ENCODE measurements at regions not wholly inside any gene's neighbourhood (a gene's known extent, or its start where the extent isn't known, plus 50 kb on each side); places are given as distances from the start of the nearest gene placed in this dataset.

- no peak overlapping the region for H3K27ac Mint-ChIP-seq
- H3K4me1 Mint-ChIP-seq (ENCODE audit: low read depth in 2 of 2) = no peaks in the 10 kb centered on the region
- DNase-seq (ENCODE audit: low spot score) (no peak), ATAC-seq (no peak)
- H3K9me3 Mint-ChIP-seq = peaks cover 6% of the 10 kb centered on the region
- H3K4me3 Mint-ChIP-seq = no peak overlapping the region
- no peaks in the 10 kb centered on the region for H3K27me3 Mint-ChIP-seq
- H3K36me3 Mint-ChIP-seq = no peaks in the 10 kb centered on the region
These were observed 112.6 kb upstream of the THRB start for GRCh38 chr3:24607281-24607680.

- ATAC-seq (no peak), DNase-seq (ENCODE audit: low spot score) (no peak)
- Mint-ChIP-seq H3K36me3 (no peaks in the 10 kb centered on the region), H3K9me3 (peaks cover 6% of the 10 kb centered on the region), H3K27me3 (no peaks in the 10 kb centered on the region), H3K27ac (no peak overlapping the region), H3K4me3 (no peak overlapping the region), H3K4me1 (ENCODE audit: low read depth in 2 of 2) (no peaks in the 10 kb centered on the region)
These were observed 114.2 kb upstream of the THRB start for GRCh38 chr3:24608701-24609390.

- ATAC-seq = no peak
- Mint-ChIP-seq H3K9me3 (no peaks in the 10 kb centered on the region), H3K4me3 (no peak overlapping the region), H3K36me3 (no peaks in the 10 kb centered on the region), H3K4me1 (ENCODE audit: low read depth in 2 of 2) (no peaks in the 10 kb centered on the region), H3K27me3 (no peaks in the 10 kb centered on the region), H3K27ac (no peak overlapping the region)
- no peak for DNase-seq (ENCODE audit: low spot score)
These were observed 119.7 kb upstream of the THRB start for GRCh38 chr3:24614359-24614758.

- Mint-ChIP-seq H3K4me3 (no peak overlapping the region), H3K9me3 (no peaks in the 10 kb centered on the region), H3K4me1 (ENCODE audit: low read depth in 2 of 2) (no peaks in the 10 kb centered on the region), H3K27ac (no peak overlapping the region), H3K36me3 (no peaks in the 10 kb centered on the region), H3K27me3 (no peaks in the 10 kb centered on the region)
- ATAC-seq (no peak), DNase-seq (ENCODE audit: low spot score) (no peak)
These were observed 120.5 kb upstream of the THRB start for GRCh38 chr3:24615177-24615576.

- Mint-ChIP-seq H3K9me3 (no peaks in the 10 kb centered on the region), H3K27ac (no peak overlapping the region), H3K4me1 (ENCODE audit: low read depth in 2 of 2) (no peaks in the 10 kb centered on the region), H3K27me3 (no peaks in the 10 kb centered on the region), H3K4me3 (no peak overlapping the region), H3K36me3 (no peaks in the 10 kb centered on the region)
- no peak for DNase-seq (ENCODE audit: low spot score)
- no peak for ATAC-seq
These were observed 121.6 kb upstream of the THRB start for GRCh38 chr3:24616110-24616829.

- peaks cover 3% of the 10 kb centered on the region for H3K9me3 Mint-ChIP-seq
- no peaks in the 10 kb centered on the region for H3K36me3 Mint-ChIP-seq
- DNase-seq (ENCODE audit: low spot score) = no peak
- no peak overlapping the region for H3K4me3 Mint-ChIP-seq
- ATAC-seq = no peak
- H3K4me1 Mint-ChIP-seq (ENCODE audit: low read depth in 2 of 2) = no peaks in the 10 kb centered on the region
- peaks cover 0 to 3% of the 10 kb centered on the region in 2 donors for H3K27me3 Mint-ChIP-seq
- H3K27ac Mint-ChIP-seq = no peak overlapping the region
These were observed 127.5 kb upstream of the THRB start for GRCh38 chr3:24622138-24622537.

- peaks cover 3% of the 10 kb centered on the region for H3K9me3 Mint-ChIP-seq
- no peaks in the 10 kb centered on the region for H3K4me1 Mint-ChIP-seq (ENCODE audit: low read depth in 2 of 2)
- peaks cover 0 to 3% of the 10 kb centered on the region in 2 donors for H3K27me3 Mint-ChIP-seq
- ATAC-seq (no peak), DNase-seq (ENCODE audit: low spot score) (no peak)
- no peaks in the 10 kb centered on the region for H3K36me3 Mint-ChIP-seq
- no peak overlapping the region for H3K4me3 Mint-ChIP-seq
- H3K27ac Mint-ChIP-seq = no peak overlapping the region
These were observed 128.1 kb upstream of the THRB start for GRCh38 chr3:24622696-24623225.

- ATAC-seq (no peak), DNase-seq (ENCODE audit: low spot score) (no peak)
- Mint-ChIP-seq H3K4me1 (ENCODE audit: low read depth in 2 of 2) (no peaks in the 10 kb centered on the region), H3K4me3 (no peak overlapping the region), H3K36me3 (no peaks in the 10 kb centered on the region), H3K27ac (no peak overlapping the region), H3K9me3 (peaks cover 3% of the 10 kb centered on the region), H3K27me3 (peaks cover 0 to 3% of the 10 kb centered on the region in 2 donors)
These were observed 129.0 kb upstream of the THRB start for GRCh38 chr3:24623657-24624056.

GRCh38 chr3:24624938-24625681 is 130.5 kb upstream of the THRB start:
- Mint-ChIP-seq H3K9me3 (peaks cover 3% of the 10 kb centered on the region), H3K4me3 (no peak overlapping the region), H3K4me1 (ENCODE audit: low read depth in 2 of 2) (no peaks in the 10 kb centered on the region), H3K27me3 (peaks cover 0 to 3% of the 10 kb centered on the region in 2 donors), H3K36me3 (no peaks in the 10 kb centered on the region), H3K27ac (no peak overlapping the region)
- ATAC-seq (no peak), DNase-seq (ENCODE audit: low spot score) (no peak)

- Mint-ChIP-seq H3K27ac (no peak overlapping the region), H3K27me3 (peaks cover 0 to 3% of the 10 kb centered on the region in 2 donors), H3K4me1 (ENCODE audit: low read depth in 2 of 2) (no peaks in the 10 kb centered on the region), H3K4me3 (no peak overlapping the region), H3K36me3 (no peaks in the 10 kb centered on the region), H3K9me3 (peaks cover 3% of the 10 kb centered on the region)
- DNase-seq (ENCODE audit: low spot score) = no peak
- no peak for ATAC-seq
These were observed 134.0 kb upstream of the THRB start for GRCh38 chr3:24628523-24629258.

- DNase-seq (ENCODE audit: low spot score) (no peak), ATAC-seq (no peak)
- no peaks in the 10 kb centered on the region for H3K36me3 Mint-ChIP-seq
- peaks cover 12% of the 10 kb centered on the region for H3K9me3 Mint-ChIP-seq
- no peaks in the 10 kb centered on the region for H3K27me3 Mint-ChIP-seq
- H3K27ac Mint-ChIP-seq = no peak overlapping the region
- no peak overlapping the region for H3K4me3 Mint-ChIP-seq
- H3K4me1 Mint-ChIP-seq (ENCODE audit: low read depth in 2 of 2) = no peaks in the 10 kb centered on the region
These were observed 136.8 kb upstream of the THRB start for GRCh38 chr3:24631481-24631880.

- DNase-seq (ENCODE audit: low spot score) (no peak), ATAC-seq (no peak)
- Mint-ChIP-seq H3K27ac (no peak overlapping the region), H3K4me3 (no peak overlapping the region), H3K9me3 (peaks cover 16% of the 10 kb centered on the region), H3K36me3 (no peaks in the 10 kb centered on the region), H3K27me3 (peaks cover 5 to 8% of the 10 kb centered on the region in 2 donors), H3K4me1 (ENCODE audit: low read depth in 2 of 2) (no peaks in the 10 kb centered on the region)
These were observed 144.4 kb upstream of the THRB start for GRCh38 chr3:24639061-24639460.

GRCh38 chr3:24639481-24640329 is 145.1 kb upstream of the THRB start:
- H3K4me3 Mint-ChIP-seq = no peak overlapping the region
- DNase-seq (ENCODE audit: low spot score) = no peak
- peaks cover 5 to 8% of the 10 kb centered on the region in 2 donors for H3K27me3 Mint-ChIP-seq
- ATAC-seq = no peak
- H3K4me1 Mint-ChIP-seq (ENCODE audit: low read depth in 2 of 2) = no peaks in the 10 kb centered on the region
- H3K27ac Mint-ChIP-seq = no peak overlapping the region
- H3K9me3 Mint-ChIP-seq = peaks cover 18% of the 10 kb centered on the region
- no peaks in the 10 kb centered on the region for H3K36me3 Mint-ChIP-seq

All from natural killer cell treated with Interleukin-12 subunit alpha and Interleukin-12 subunit beta and Interleukin-15 and Interleukin-18, amount 100 ng/mL, for 72 hours (primary cell).